Loucy (cell line): ENCODE measurements at regions not wholly inside any gene's neighbourhood (a gene's known extent, or its start where the extent isn't known, plus 50 kb on each side); places are given as distances from the start of the nearest gene placed in this dataset.

Experiments
- H2AFZ ChIP-seq: fragments of 200-600 bp; sonication (generic); 2 replicates; pipeline ENCODE4 v1.6.0; 2016; ENCODE audit warnings: antibody characterized with exemption, mild to moderate bottlenecking, low read length, moderate library complexity
- H3F3A ChIP-seq: fragments of 200-600 bp; 2 replicates; pipeline ENCODE4 v1.6.0; 2016; ENCODE audit warnings: antibody characterized with exemption, low read depth, mild to moderate bottlenecking
- H3K27me3 ChIP-seq: fragments of 200-600 bp; sonication (generic); 2 replicates; pipeline ENCODE4 v1.6.1; 2014; ENCODE audit warnings: low read length, mild to moderate bottlenecking; ENCODE audit not compliant: insufficient read depth, poor library complexity, severe bottlenecking
- H3K36me3 ChIP-seq: fragments of 200-600 bp; sonication (generic); 2 replicates; pipeline ENCODE4 v1.6.1; 2016; ENCODE audit warnings: low read length; ENCODE audit not compliant: insufficient read depth
- H3K4me1 ChIP-seq: fragments of 200-600 bp; sonication (generic); 2 replicates; pipeline ENCODE4 v1.5.1; 2014; ENCODE audit warnings: low read length, mild to moderate bottlenecking; ENCODE audit not compliant: insufficient read depth, poor library complexity, severe bottlenecking
- H3K4me2 ChIP-seq: fragments of 200-600 bp; sonication (generic); 2 replicates; pipeline ENCODE4 v1.6.0; 2014; ENCODE audit warnings: antibody characterized with exemption, low read length, low read depth, mild to moderate bottlenecking; ENCODE audit not compliant: poor library complexity, severe bottlenecking
- H3K4me3 ChIP-seq: fragments of 200-600 bp; sonication (generic); 2 replicates; pipeline ENCODE4 v1.5.1; 2014; ENCODE audit warnings: low read length, mild to moderate bottlenecking, mixed read lengths; ENCODE audit not compliant: poor library complexity, severe bottlenecking
- H3K79me2 ChIP-seq: fragments of 200-600 bp; sonication (generic); 2 replicates; pipeline ENCODE4 v1.6.1; 2014; ENCODE audit warnings: low read length; ENCODE audit not compliant: insufficient read depth
- H3K9ac ChIP-seq: fragments of 200-600 bp; sonication (generic); 2 replicates; pipeline ENCODE4 v1.6.0; 2014; ENCODE audit warnings: mild to moderate bottlenecking, low read depth, low read length, moderate library complexity; ENCODE audit not compliant: poor library complexity, severe bottlenecking
- H3K9me2 ChIP-seq: fragments of 200-600 bp; sonication (generic); replicated peaks from 2 replicates; pipeline ENCODE4 v1.6.1; 2016; ENCODE audit warnings: low read depth, low read length, mixed read lengths
- H3K9me3 ChIP-seq: fragments of 200-600 bp; sonication (generic); 2 replicates; pipeline ENCODE4 v1.6.1; 2014; ENCODE audit warnings: mild to moderate bottlenecking, antibody characterized with exemption, low read length, low read depth; ENCODE audit not compliant: insufficient read depth
- H4K20me1 ChIP-seq: fragments of 200-600 bp; sonication (generic); 2 replicates; pipeline ENCODE4 v1.6.0; 2014; ENCODE audit warnings: antibody characterized with exemption, low read length, mild to moderate bottlenecking; ENCODE audit not compliant: insufficient read depth, poor library complexity, severe bottlenecking
- CTCF ChIP-seq: fragments of 200-600 bp; sonication (generic); conservative IDR thresholded peaks from 2 replicates; pipeline ENCODE4 v1.5.1; 2014; ENCODE audit warnings: mild to moderate bottlenecking, antibody characterized with exemption, low read length
- EZH2phosphoT487 ChIP-seq: fragments of 200-600 bp; IDR thresholded peaks from 2 replicates; pipeline ENCODE4 v1.6.1; 2018; ENCODE audit warnings: antibody characterized with exemption, mild to moderate bottlenecking, moderate library complexity, borderline replicate concordance

GRCh38 chr6:137954253-137954652 is 87.2 kb downstream of the TNFAIP3 start:
- Histone ChIP-seq H3K4me1 (peaks cover 5% of the 10 kb centered on the region), H3K79me2 (no peaks in the 10 kb centered on the region), H3F3A (no peaks in the 10 kb centered on the region), H3K36me3 (no peaks in the 10 kb centered on the region), H3K9me2 (no peaks in the 10 kb centered on the region), H3K27me3 (no peaks in the 10 kb centered on the region), H4K20me1 (no peaks in the 10 kb centered on the region), H2AFZ (no peak overlapping the region), H3K4me2 (no peak overlapping the region), H3K4me3 (no peak overlapping the region), H3K9ac (no peak overlapping the region), H3K9me3 (no peaks in the 10 kb centered on the region)
- TF ChIP-seq EZH2phosphoT487 (no peak), CTCF (no peak)

GRCh38 chr6:137956098-137956488 is 89.0 kb downstream of the TNFAIP3 start:
- H3K27me3 ChIP-seq, result no peaks in the 10 kb centered on the region
- H4K20me1 ChIP-seq, result no peaks in the 10 kb centered on the region
- no peaks in the 10 kb centered on the region for H3K9me2 ChIP-seq
- H3K4me1 ChIP-seq, result no peaks in the 10 kb centered on the region
- TF ChIP-seq EZH2phosphoT487 (no peak), CTCF (no peak)
- H3K9me3 ChIP-seq, result peaks cover 13% of the 10 kb centered on the region; the same call in 1 of the 2 replicates
- no peak overlapping the region for H3K4me2 ChIP-seq
- H3K79me2 ChIP-seq, result no peaks in the 10 kb centered on the region
- H2AFZ ChIP-seq, result no peak overlapping the region
- H3F3A ChIP-seq, result no peaks in the 10 kb centered on the region
- no peaks in the 10 kb centered on the region for H3K36me3 ChIP-seq
- H3K9ac ChIP-seq, result no peak overlapping the region
- no peak overlapping the region for H3K4me3 ChIP-seq

- Histone ChIP-seq H3K9me3 (peaks cover 14% of the 10 kb centered on the region; the same call in 1 of the 2 replicates), H3K27me3 (no peaks in the 10 kb centered on the region), H3K4me1 (peaks cover 2% of the 10 kb centered on the region), H3K79me2 (no peaks in the 10 kb centered on the region), H3K36me3 (no peaks in the 10 kb centered on the region), H3K4me2 (no peak overlapping the region), H3K4me3 (no peak overlapping the region), H4K20me1 (no peaks in the 10 kb centered on the region), H2AFZ (peak overlapping the region; percentile 67), H3K9me2 (no peaks in the 10 kb centered on the region), H3F3A (no peaks in the 10 kb centered on the region), H3K9ac (no peak overlapping the region)
- TF ChIP-seq EZH2phosphoT487 (no peak), CTCF (no peak)
These were observed 90.4 kb downstream of the TNFAIP3 start for GRCh38 chr6:137957471-137957870.
